ENCODE measurements at regions not wholly inside any gene's neighbourhood (a gene's known extent, or its start where the extent isn't known, plus 50 kb on each side); places are given as distances from the start of the nearest gene placed in this dataset.
A peak's percentile ranks its signal among the peaks of the same experiment; 100 is the strongest.
"Not testable (repeated sequence)": the region's sequence is repeated elsewhere in the genome, so short reads cannot be mapped to it uniquely, and the experiment has no call there.

DNA sequence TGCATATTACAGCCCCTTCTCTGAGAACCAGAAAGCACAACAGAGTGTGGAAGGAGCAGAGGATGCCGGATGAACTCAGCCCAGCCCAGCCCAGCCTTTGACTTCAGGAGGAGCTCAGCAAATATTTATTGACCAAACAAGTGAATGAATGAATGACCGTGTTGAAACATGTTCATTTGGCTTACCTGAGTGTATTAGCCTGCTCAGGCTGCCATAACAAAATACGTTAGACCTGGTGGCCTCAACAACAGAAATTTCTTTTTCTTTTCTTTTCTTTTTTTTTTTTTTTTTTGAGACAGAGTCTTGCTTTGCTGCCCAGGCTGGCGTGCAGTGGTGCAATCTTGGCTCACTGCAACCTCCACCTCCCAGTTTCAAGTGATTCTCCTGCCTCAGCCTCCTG lies 164.7 kb downstream of the RGS9 start:
- DNase-seq = not testable (repeated sequence)

- no peak for DNase-seq
Measured at GRCh38 chr17:65301184-65301583, 164.0 kb downstream of the RGS9 start.

DNA sequence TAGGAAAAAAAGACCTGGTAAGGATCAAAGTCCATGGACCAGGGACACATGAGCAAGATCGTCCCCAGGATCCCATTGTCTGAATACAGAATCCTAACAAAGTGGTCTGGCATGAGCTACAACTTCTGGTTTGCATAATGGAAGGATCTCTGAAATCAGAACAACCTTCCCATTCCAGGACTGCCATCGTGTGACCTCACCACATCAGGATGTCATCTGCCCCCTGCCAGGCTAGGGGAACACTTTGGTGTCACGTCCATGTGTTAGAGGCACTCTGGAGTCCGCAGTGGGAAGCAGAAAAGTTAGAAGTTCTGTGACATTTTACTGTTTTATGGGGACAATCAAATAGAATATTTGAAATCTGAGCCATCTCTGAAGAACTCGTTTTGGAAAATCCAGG lies 160.7 kb downstream of the RGS9 start:
- no peak for DNase-seq

DNA sequence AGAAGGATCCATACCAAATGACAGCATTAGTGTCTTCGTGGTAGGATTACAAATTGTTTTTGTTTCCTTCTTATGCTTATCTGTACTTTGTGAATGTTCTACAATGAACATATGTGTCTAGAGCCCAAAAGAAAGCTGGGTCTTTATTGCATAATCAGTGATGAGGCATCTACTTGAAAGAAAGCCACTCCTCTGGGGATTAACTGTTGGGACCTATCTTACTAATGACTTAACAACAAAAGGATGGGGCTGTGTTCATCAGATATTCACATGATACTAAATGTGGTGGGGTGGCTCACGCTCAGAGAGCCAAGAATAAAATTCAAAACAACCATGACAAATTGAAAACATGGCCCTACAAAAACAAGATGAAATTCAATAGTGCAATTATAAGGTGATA lies 160.2 kb downstream of the RGS9 start:
- DNase-seq = no peak

GRCh38 chr17:65294181-65294719 lies 157.1 kb downstream of the RGS9 start:
- DNase-seq = peak; percentile 64

- DNase-seq = no peak
Measured at GRCh38 chr17:65293584-65294180, 156.5 kb downstream of the RGS9 start.

DNA sequence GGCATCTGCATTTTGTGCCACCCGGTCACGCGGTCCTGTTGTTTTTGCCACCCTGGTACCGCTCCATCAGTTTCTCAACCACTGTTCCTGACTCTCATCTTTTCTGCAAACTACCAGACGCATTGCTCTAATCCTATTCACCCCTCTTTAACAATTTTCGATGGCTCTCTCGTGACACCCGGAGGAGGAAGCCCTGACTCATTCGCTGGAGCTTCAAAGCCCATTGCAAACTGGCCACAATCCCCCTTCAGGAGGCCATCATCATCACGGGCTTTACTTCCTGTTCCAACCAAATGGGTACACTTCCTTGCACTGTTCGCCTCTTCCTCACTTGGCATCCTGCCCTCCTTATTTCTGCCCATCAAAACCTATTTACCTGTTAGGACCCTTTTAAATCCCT lies 155.3 kb downstream of the RGS9 start:
- no peak for DNase-seq

- DNase-seq = not testable (repeated sequence)
Measured at GRCh38 chr17:65291301-65291700, 154.1 kb downstream of the RGS9 start.

DNA sequence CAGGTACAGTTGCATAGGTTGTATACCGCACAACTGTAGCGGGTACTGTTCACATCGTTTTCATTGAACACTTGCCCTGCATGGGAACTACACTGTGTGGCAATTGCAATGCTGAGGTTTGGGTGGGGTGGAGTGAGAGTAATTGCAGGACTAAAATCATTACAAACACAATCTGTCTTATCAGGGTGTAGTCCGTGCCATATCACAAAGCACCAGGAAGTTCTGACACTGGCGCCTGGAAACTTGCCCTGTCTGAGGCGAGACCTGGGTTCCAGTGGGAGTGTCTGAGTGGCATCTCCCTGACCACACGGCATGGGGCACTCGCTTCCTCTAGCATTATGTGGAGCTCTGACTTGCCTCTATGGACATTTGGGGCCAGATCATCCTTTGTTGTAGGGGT lies 153.4 kb downstream of the RGS9 start:
- no peak for DNase-seq

DNA sequence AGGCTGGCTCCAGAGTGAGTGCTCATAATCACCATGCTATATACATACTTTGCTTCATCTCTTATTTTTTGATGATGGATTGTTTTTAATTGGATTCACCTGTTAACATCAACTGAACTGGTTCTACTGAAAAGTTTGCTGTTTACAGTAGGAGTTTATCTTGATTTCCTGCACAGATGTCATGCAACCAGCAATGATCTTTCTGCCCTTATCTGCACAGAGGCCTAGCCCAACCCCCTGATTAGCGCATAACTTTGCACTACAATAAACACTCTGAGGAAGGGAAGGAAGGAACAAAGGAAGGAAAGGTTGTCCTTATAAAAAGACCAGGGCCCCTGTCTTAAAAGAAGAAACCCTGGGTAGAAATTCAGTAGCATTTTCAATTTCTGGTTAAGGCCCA lies 152.9 kb downstream of the RGS9 start:
- no peak for DNase-seq

- DNase-seq = no peak
Measured at GRCh38 chr17:65287040-65287439, 149.9 kb downstream of the RGS9 start.

DNA sequence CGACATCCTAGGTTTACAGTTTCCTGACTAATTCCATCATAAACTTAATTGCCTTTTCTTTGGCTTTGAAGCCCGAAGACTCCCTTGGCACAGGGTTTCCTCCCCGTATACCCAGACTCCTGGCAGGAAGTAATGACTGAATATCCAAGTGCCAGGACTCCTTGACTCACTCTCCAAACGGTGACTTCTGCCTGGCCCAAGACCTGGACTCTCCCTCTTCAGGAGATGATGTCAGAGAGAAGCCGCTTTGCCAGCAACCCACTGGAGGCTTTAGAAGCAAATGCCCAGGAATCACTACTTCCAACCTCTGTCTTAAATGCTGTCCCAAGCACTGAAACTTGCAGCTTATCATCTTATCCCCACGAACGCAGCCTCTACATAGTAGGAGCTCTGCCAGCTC lies 146.5 kb downstream of the RGS9 start:
- no peak for DNase-seq

DNA sequence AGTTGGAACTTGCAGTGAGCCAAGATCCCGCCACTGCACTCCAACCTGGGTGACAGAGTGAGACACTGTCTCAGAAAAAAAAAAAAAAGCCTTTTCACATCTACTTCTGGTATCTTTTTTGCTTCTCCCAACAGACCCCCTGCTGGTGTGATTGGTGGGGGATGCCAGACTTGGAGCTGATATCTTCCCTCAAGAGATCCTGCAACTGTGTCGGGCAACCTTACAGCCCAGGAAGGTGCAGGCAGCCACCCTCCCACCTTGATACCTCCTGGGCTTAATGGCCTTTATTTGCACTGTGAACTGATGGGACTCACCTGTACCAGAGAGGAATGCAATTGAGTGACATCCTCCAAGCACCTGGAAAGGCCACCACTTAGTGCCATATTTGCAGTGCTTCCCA lies 142.3 kb downstream of the RGS9 start:
- no peak for DNase-seq

GRCh38 chr17:65278820-65279184 lies 141.6 kb downstream of the RGS9 start:
- no peak for DNase-seq

- DNase-seq = peak; percentile 4
Measured at GRCh38 chr17:65278050-65278819, 141.1 kb downstream of the RGS9 start.

DNA sequence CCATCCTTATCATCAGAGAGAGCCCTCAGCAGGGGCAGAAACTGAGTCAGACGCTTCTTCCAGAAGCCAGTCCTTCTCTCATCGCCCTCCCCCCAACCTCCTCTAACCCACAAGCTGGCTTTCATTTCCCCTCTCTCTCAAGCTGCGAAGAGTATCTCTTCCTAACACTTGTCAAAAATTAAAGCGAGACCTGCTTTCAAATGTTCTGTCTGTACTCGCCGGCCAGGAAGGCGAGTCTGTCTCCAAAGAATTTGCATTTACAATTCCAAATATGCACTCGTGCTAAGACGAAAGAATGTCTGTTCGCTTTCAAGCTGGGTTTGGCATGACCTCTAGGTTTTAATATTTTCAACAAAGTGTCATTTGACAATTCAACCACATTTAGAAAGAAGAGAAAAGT lies 140.4 kb downstream of the RGS9 start:
- no peak for DNase-seq

Measured in CD4-positive, alpha-beta T cell treated with Interleukin-10 for 1 hour (primary cell).